HG03442 (cell line): ENCODE measurements at regions not wholly inside any gene's neighbourhood (a gene's known extent, or its start where the extent isn't known, plus 50 kb on each side); places are given as distances from the start of the nearest gene placed in this dataset.
A peak's percentile ranks its signal among the peaks of the same experiment; 100 is the strongest.
"Not testable (repeated sequence)": the region's sequence is repeated elsewhere in the genome, so short reads cannot be mapped to it uniquely, and the experiment has no call there.

Experiments used
- ATAC-seq: cut with Tn5 transposase; IDR thresholded peaks from one replicate; pipeline ENCODE4 v1.9.1; 2021; ENCODE audit warnings: mild to moderate bottlenecking, moderate library complexity; ENCODE audit not compliant: unreplicated experiment

GRCh38 chr4:159029481-159029880 is 73.4 kb upstream of the RAPGEF2 start:
- no peak for ATAC-seq

- ATAC-seq = not testable (repeated sequence)
Measured at GRCh38 chr4:159030297-159030696, 72.6 kb upstream of the RAPGEF2 start.

- peak; percentile 77 for ATAC-seq
Measured at GRCh38 chr4:159035570-159035969, 67.3 kb upstream of the RAPGEF2 start.

- ATAC-seq = no peak
Measured at GRCh38 chr4:159038536-159038935, 64.3 kb upstream of the RAPGEF2 start.

GRCh38 chr4:159041054-159042034 is 61.5 kb upstream of the RAPGEF2 start:
- ATAC-seq = no peak

GRCh38 chr4:159042097-159042605 is 60.7 kb upstream of the RAPGEF2 start:
- ATAC-seq = peak; percentile 54

- ATAC-seq = no peak
Measured at GRCh38 chr4:159042868-159043267, 60.0 kb upstream of the RAPGEF2 start.

GRCh38 chr4:159043861-159044260 is 59.0 kb upstream of the RAPGEF2 start:
- no peak for ATAC-seq

- peak; percentile 33 for ATAC-seq
Measured at GRCh38 chr4:159045321-159045720, 57.6 kb upstream of the RAPGEF2 start.

GRCh38 chr4:159046683-159047082 is 56.2 kb upstream of the RAPGEF2 start:
- ATAC-seq = no peak

- ATAC-seq = no peak
Measured at GRCh38 chr4:159047478-159048165, 55.3 kb upstream of the RAPGEF2 start.

GRCh38 chr4:159048166-159048886 is 54.6 kb upstream of the RAPGEF2 start:
- ATAC-seq = no peak

GRCh38 chr4:159049780-159050375 is 53.0 kb upstream of the RAPGEF2 start:
- no peak for ATAC-seq

- ATAC-seq = peak; percentile 82
Measured at GRCh38 chr4:159051245-159052071, 51.4 kb upstream of the RAPGEF2 start.

GRCh38 chr4:159052315-159052714 is 50.6 kb upstream of the RAPGEF2 start:
- ATAC-seq = peak; percentile 50
